CD4-positive, alpha-beta memory T cell (primary cell): ENCODE measurements at regions not wholly inside any gene's neighbourhood (a gene's known extent, or its start where the extent isn't known, plus 50 kb on each side); places are given as distances from the start of the nearest gene placed in this dataset.

ENCODE experiments used
- CTCF ChIA-PET: fragments of 350-600 bp; sonication (Branson Sonifier 250); formaldehyde crosslinking; loops from one replicate; lab custom pipeline; 2021; ENCODE audit warnings: inconsistent platforms; ENCODE audit not compliant: partially characterized antibody; lab: Charles Lee
- POLR2A ChIA-PET: fragments of 350-600 bp; sonication (Branson Sonifier 250); formaldehyde crosslinking; loops from one replicate; lab custom pipeline; 2021; ENCODE audit not compliant: partially characterized antibody; lab: Charles Lee
- DNase-seq, 5 donors: peaks; one replicate each; pipeline versions ENCODE4 v3.0.0 to v3.0.0-alpha.2; 2020 to 2022; ENCODE audit warnings: mixed read lengths in 1 of 5
- H3K27ac ChIP-seq: one replicate; pipeline ENCODE4 v1.7.0; 2013; ENCODE audit warnings: low read depth, low read length
- H3K27me3 ChIP-seq: 2 replicates; pipeline ENCODE4 v1.7.0; 2013; ENCODE audit warnings: mild to moderate bottlenecking, low read length, moderate library complexity; ENCODE audit not compliant: insufficient read depth
- H3K36me3 ChIP-seq: 2 replicates; pipeline ENCODE4 v1.7.0; 2013; ENCODE audit warnings: mild to moderate bottlenecking, low read length, moderate library complexity; ENCODE audit not compliant: insufficient read depth
- H3K4me1 ChIP-seq: 2 replicates; pipeline ENCODE4 v1.7.0; 2013; ENCODE audit warnings: mild to moderate bottlenecking, low read length, moderate library complexity; ENCODE audit not compliant: insufficient read depth
- H3K4me3 ChIP-seq, 2 donors: one replicate each; pipeline ENCODE4 v1.7.0; 2013; ENCODE audit warnings: low read length in 2 of 2, mild to moderate bottlenecking in 1 of 2
- H3K9me3 ChIP-seq, 2 donors: one replicate each; pipeline ENCODE4 v1.7.0; 2013; ENCODE audit warnings: low read length in 2 of 2, control low read depth in 1 of 2; ENCODE audit not compliant: control insufficient read depth in 1 of 2
- H3K27ac Mint-ChIP-seq, 7 donors: one replicate each; pipeline ENCODE4 v1.8.0; 2020 to 2021; ENCODE audit warnings: mixed read lengths in 7 of 7, mild to moderate bottlenecking in 6 of 7, inconsistent platforms in 3 of 7, moderate library complexity in 3 of 7
- H3K27me3 Mint-ChIP-seq, 2 donors: one replicate each; pipeline ENCODE4 v1.8.0; 2020 to 2021; ENCODE audit warnings: mixed read lengths in 2 of 2
- H3K36me3 Mint-ChIP-seq, 2 donors: one replicate each; pipeline ENCODE4 v1.8.0; 2020 to 2021; ENCODE audit warnings: mixed read lengths in 2 of 2, inconsistent platforms in 1 of 2, mild to moderate bottlenecking in 1 of 2
- H3K4me1 Mint-ChIP-seq, 4 donors: one replicate each; pipeline ENCODE4 v1.8.0; 2020 to 2021; ENCODE audit warnings: mixed read lengths in 4 of 4, mild to moderate bottlenecking in 1 of 4
- H3K4me3 Mint-ChIP-seq, 8 donors: one replicate each; pipeline ENCODE4 v1.8.0; 2020 to 2021; ENCODE audit warnings: mixed read lengths in 8 of 8, mild to moderate bottlenecking in 7 of 8, moderate library complexity in 6 of 8, inconsistent platforms in 3 of 8
- H3K9me3 Mint-ChIP-seq, 8 donors: one replicate each; pipeline ENCODE4 v1.8.0; 2020 to 2021; ENCODE audit warnings: mixed read lengths in 8 of 8, mild to moderate bottlenecking in 5 of 8, inconsistent platforms in 3 of 8, moderate library complexity in 1 of 8
- intact Hi-C: fragments of 100-400 bp; cut with micrococcal nuclease; formaldehyde crosslinking; loops from one replicate; pipeline ENCODE4 v1.15.1; 2023

DNA sequence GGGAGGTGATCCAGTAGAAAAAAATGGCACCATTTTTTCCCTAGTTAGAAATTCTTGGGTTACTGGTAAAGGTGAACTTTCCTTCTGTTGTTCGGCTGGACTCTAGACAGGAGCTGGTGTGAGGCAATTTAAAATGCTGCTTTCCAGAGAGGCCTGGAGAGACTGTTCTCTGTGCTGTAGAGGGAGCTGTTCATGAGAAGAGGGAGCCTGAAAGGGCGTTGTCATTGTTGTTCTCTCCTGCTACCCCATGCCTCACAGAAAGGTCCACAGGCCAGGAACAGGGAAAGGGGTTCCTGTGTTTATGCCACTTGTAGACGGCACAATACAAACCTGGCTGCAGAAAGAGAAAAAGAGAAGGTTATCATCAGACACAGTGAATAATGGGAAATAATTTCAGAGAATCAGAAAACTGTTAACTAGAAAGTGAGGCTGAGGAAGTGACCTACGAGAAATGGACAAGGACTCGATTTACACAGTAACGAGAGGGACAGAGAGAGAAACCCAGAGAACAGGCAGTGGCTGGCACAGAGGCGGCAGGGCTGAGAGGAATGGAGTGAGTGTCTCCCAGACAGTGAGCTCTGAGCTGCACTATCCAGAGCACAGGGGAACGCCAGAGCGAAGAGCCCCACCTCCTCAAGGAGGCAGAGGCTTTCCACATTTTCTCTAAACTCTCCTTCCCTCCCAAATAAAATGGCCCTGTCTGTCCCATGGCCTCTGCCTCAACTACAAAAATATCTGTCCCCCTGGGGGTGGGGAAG lies 109.2 kb downstream of the RRM1 start:
- H3K9me3 Mint-ChIP-seq, result no peaks in the 10 kb centered on the region
- peaks cover 12 to 17% of the 10 kb centered on the region in 2 donors for H3K27me3 Mint-ChIP-seq
- no peak overlapping the region for H3K4me3 ChIP-seq
- no peaks in the 10 kb centered on the region for H3K36me3 Mint-ChIP-seq
- CTCF ChIA-PET, result interaction anchor here (1.2 to 2.6 kb wide), 3 partner anchors 11 to 19 kb away, joined by 3 to 10 read pairs (median 4); no protein-coding TSS in a partner anchor
- POLR2A ChIA-PET, result no interaction called here
- H3K36me3 ChIP-seq, result no peaks in the 10 kb centered on the region
- DNase-seq, result no peak
- H3K9me3 ChIP-seq, result no peaks in the 10 kb centered on the region
- H3K4me1 Mint-ChIP-seq, result no peaks in the 10 kb centered on the region
- H3K4me3 Mint-ChIP-seq, result no peak overlapping the region
- intact Hi-C loops, result no loop called here
- H3K4me1 ChIP-seq, result no peaks in the 10 kb centered on the region
- no peak overlapping the region for H3K27ac ChIP-seq
- no peaks in the 10 kb centered on the region for H3K27me3 ChIP-seq
- peak overlapping the region in 1 of 7 donors; percentile 32 for H3K27ac Mint-ChIP-seq

DNA sequence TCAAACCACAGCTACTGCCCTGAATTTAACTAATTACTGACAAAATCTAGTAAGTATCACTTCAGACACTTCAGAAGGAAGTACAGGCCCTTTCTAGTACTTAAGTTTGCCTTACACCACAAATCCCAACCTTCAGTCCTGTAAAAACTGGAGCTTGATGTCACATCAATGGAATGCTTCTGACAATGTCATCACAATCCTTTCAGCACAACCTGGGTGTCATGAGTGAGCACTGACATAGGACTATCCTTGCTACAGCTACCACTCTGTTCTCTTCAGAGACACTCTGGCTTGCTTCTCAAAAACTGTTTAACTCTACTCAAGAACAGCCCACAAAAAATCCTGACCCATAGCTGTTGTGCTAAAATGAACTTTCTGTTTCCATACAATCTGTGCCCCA lies 108.2 kb downstream of the RRM1 start:
- Mint-ChIP-seq H3K4me3 (no peak overlapping the region), H3K9me3 (peaks cover 0 to 2% (median 0%) of the 10 kb centered on the region in 8 donors), H3K27ac (no peak overlapping the region), H3K4me1 (no peaks in the 10 kb centered on the region), H3K36me3 (no peaks in the 10 kb centered on the region), H3K27me3 (peaks cover 12 to 17% of the 10 kb centered on the region in 2 donors)
- H3K27ac ChIP-seq, result no peak overlapping the region
- CTCF ChIA-PET, result interaction anchor here (1.1 to 2.6 kb wide), 4 partner anchors 10 to 434 kb away, joined by 3 to 10 read pairs (median 4); partner anchors contain the start of gene OR51D1
- no peaks in the 10 kb centered on the region for H3K9me3 ChIP-seq
- H3K36me3 ChIP-seq, result no peaks in the 10 kb centered on the region
- POLR2A ChIA-PET, result no interaction called here
- H3K4me3 ChIP-seq, result no peak overlapping the region
- intact Hi-C loops, result no loop called here
- H3K27me3 ChIP-seq, result no peaks in the 10 kb centered on the region
- no peak for DNase-seq
- no peaks in the 10 kb centered on the region for H3K4me1 ChIP-seq

GRCh38 chr11:4197112-4197511 lies 102.5 kb downstream of the RRM1 start:
- no peaks in the 10 kb centered on the region for H3K36me3 Mint-ChIP-seq
- no peak overlapping the region for H3K27ac Mint-ChIP-seq
- peaks cover 0 to 2% (median 0%) of the 10 kb centered on the region in 8 donors for H3K9me3 Mint-ChIP-seq
- Histone ChIP-seq H3K9me3 (no peaks in the 10 kb centered on the region), H3K4me3 (no peak overlapping the region), H3K36me3 (no peaks in the 10 kb centered on the region), H3K4me1 (no peaks in the 10 kb centered on the region), H3K27ac (no peak overlapping the region), H3K27me3 (no peaks in the 10 kb centered on the region)
- intact Hi-C loops, result no loop called here
- H3K4me1 Mint-ChIP-seq, result peaks cover 0 to 1% (median 0%) of the 10 kb centered on the region in 4 donors
- POLR2A ChIA-PET, result no interaction called here
- no peak for DNase-seq
- H3K27me3 Mint-ChIP-seq, result peaks cover 5 to 15% of the 10 kb centered on the region in 2 donors
- CTCF ChIA-PET, result interaction anchor here (1.6 kb wide), 1 partner anchor 10 kb away, joined by 10 read pairs; no protein-coding TSS in a partner anchor
- H3K4me3 Mint-ChIP-seq, result no peak overlapping the region

DNA sequence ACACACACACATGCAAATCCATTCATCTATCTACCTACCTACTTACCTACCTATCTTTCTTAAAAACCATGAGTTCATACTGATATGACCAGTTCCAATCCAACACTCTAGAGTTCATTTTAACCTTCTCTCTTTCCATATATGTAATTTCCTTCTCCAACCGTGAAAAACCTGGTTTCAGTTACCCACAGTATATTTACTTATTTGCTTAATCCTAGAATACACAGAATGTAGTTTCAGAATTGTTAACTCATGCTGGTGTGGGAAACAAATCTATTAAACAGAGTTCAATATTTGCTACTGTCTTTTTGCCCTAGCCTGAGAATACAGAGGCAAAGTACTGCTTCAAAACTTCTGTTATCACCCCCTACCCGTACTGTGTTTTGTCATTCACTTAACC lies 101.3 kb downstream of the RRM1 start:
- intact Hi-C loops, result no loop called here

DNA sequence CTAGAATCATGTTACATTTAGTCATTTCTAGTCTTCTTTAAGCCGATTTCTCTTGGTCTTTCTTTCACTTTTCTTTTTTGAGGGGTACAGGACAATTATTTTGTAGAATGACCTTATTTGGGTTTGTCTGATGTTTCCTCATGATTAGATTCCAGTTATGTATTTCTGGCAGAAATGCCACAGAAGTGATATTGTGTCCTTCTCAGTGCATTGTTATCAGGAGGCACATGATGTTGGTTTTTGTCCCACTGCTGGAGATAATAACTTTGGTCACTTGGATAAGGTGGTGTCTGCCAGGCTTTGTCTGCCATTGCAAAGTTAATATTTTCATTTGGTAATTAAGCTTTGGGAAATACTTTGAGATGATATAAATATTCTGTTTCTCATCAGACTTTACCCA lies 100.3 kb downstream of the RRM1 start:
- Mint-ChIP-seq H3K4me1 (peaks cover 0 to 1% (median 0%) of the 10 kb centered on the region in 4 donors), H3K4me3 (no peak overlapping the region), H3K9me3 (peaks cover 0 to 2% (median 0%) of the 10 kb centered on the region in 8 donors), H3K27me3 (peaks cover 7% of the 10 kb centered on the region in 2 donors), H3K27ac (no peak overlapping the region), H3K36me3 (no peaks in the 10 kb centered on the region)
- no peak for DNase-seq
- ChIA-PET POLR2A (no interaction called here), CTCF (no interaction called here)
- Histone ChIP-seq H3K4me3 (no peak overlapping the region), H3K27me3 (no peaks in the 10 kb centered on the region), H3K36me3 (no peaks in the 10 kb centered on the region), H3K4me1 (no peaks in the 10 kb centered on the region), H3K9me3 (no peaks in the 10 kb centered on the region), H3K27ac (no peak overlapping the region)
- intact Hi-C loops, result no loop called here

More for the DNA sequence above, 101.3 kb downstream of the RRM1 start:
- Histone ChIP-seq H3K4me3 (no peak overlapping the region), H3K27ac (no peak overlapping the region), H3K27me3 (no peaks in the 10 kb centered on the region), H3K9me3 (no peaks in the 10 kb centered on the region), H3K4me1 (no peaks in the 10 kb centered on the region), H3K36me3 (no peaks in the 10 kb centered on the region)
- ChIA-PET CTCF (interaction anchor here (1.6 kb wide), 1 partner anchor 9 kb away, joined by 10 read pairs; no protein-coding TSS in a partner anchor), POLR2A (no interaction called here)
- DNase-seq, result no peak
- Mint-ChIP-seq H3K4me3 (no peak overlapping the region), H3K36me3 (no peaks in the 10 kb centered on the region), H3K4me1 (peaks cover 0 to 1% (median 0%) of the 10 kb centered on the region in 4 donors), H3K9me3 (peaks cover 0 to 2% (median 0%) of the 10 kb centered on the region in 8 donors), H3K27ac (peak overlapping the region in 1 of 7 donors; percentile 0), H3K27me3 (peaks cover 8 to 10% of the 10 kb centered on the region in 2 donors)

DNA sequence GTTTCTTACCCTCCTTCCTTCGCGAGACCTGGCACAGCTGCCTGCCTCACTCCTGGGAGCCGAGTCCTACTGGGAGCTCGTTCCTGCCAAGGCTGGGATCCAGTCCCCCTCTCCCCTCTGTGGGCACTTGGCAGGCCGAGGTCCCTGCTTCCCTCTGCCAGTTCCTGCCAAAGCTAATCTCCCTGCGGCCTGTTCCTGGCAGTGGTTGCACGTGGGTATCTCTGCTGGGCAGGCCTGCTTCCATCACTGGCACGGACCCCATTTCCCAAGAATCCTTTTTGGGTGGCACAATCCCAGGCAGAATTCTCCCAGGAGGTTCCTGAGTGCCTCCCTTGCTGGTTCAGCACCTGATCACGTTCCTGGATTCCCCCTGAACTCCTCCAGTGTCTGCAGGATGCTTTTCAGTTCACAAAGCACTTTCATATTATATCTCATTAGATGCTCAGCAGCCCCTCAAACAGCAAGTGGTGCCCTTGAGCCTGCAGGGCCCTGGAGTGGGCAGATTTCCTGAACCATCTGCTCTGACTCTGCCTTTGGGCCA lies 96.5 kb downstream of the RRM1 start:
- no peak overlapping the region for H3K4me3 ChIP-seq
- no peaks in the 10 kb centered on the region for H3K4me1 ChIP-seq
- H3K36me3 ChIP-seq, result no peaks in the 10 kb centered on the region
- Mint-ChIP-seq H3K4me3 (no peak overlapping the region), H3K36me3 (no peaks in the 10 kb centered on the region), H3K9me3 (no peaks in the 10 kb centered on the region), H3K27ac (peak overlapping the region in 2 of 7 donors; percentile 2 to 69), H3K4me1 (peaks cover 0 to 3% (median 1%) of the 10 kb centered on the region in 4 donors), H3K27me3 (peaks cover 3% of the 10 kb centered on the region in 2 donors)
- ChIA-PET CTCF (interaction anchor here (1.1 to 1.5 kb wide), 2 partner anchors 302 to 347 kb away, joined by 4 to 5 read pairs; no protein-coding TSS in a partner anchor), POLR2A (no interaction called here)
- no peak for DNase-seq
- H3K27me3 ChIP-seq, result no peaks in the 10 kb centered on the region
- no peak overlapping the region for H3K27ac ChIP-seq
- intact Hi-C loops, result no loop called here
- no peaks in the 10 kb centered on the region for H3K9me3 ChIP-seq

DNA sequence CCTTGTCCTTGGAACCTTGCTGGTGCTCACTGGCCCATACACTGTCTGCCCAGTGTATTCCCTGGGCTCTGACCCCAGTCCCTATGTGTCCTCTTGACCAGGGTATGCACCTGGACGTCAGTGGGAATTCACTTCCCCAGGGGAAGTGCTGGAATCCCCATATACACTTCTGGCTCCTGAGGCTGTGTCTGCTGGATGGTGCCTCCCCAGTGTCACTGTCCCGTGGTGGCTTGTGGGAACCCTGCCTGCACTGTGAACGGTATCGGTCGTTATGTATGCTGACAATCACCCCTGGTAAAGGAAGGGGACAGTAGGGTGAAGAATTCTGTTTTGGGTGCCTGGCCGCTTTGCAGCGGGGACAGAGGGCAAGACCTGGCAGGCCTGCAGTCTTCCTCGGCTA lies 95.9 kb downstream of the RRM1 start:
- H3K36me3 Mint-ChIP-seq, result no peaks in the 10 kb centered on the region
- CTCF ChIA-PET, result interaction anchor here (1.8 kb wide), 1 partner anchor 349 kb away, joined by 6 read pairs; no protein-coding TSS in a partner anchor
- Histone ChIP-seq H3K4me1 (no peaks in the 10 kb centered on the region), H3K4me3 (no peak overlapping the region), H3K27me3 (no peaks in the 10 kb centered on the region), H3K9me3 (no peaks in the 10 kb centered on the region), H3K36me3 (no peaks in the 10 kb centered on the region), H3K27ac (no peak overlapping the region)
- H3K4me3 Mint-ChIP-seq, result no peak overlapping the region
- intact Hi-C loops, result no loop called here
- H3K9me3 Mint-ChIP-seq, result no peaks in the 10 kb centered on the region
- POLR2A ChIA-PET, result no interaction called here
- DNase-seq, result no peak
- peaks cover 0 to 3% of the 10 kb centered on the region in 2 donors for H3K27me3 Mint-ChIP-seq
- peaks cover 0 to 3% (median under 1%) of the 10 kb centered on the region in 4 donors for H3K4me1 Mint-ChIP-seq
- no peak overlapping the region for H3K27ac Mint-ChIP-seq
